Caco-2 (cell line): ENCODE measurements at regions not wholly inside any gene's neighbourhood (a gene's known extent, or its start where the extent isn't known, plus 50 kb on each side); places are given as distances from the start of the nearest gene placed in this dataset.

ENCODE experiments used
- BruUV-seq: library from RNA; stranded (reverse); fragments of 400-500 nt; replicated peaks from 2 replicates; lab custom pipeline; 2021; lab: Mats Ljungman, UMichigan
- CTCF ChIA-PET: fragments of 300-600 bp; sonication (Branson Sonifier 250); formaldehyde crosslinking; loops from one replicate; lab custom pipeline; 2022; ENCODE audit warnings: antibody characterized with exemption; lab: Charles Lee
- POLR2A ChIA-PET: fragments of 300-600 bp; sonication (Branson Sonifier 250); formaldehyde crosslinking; loops from one replicate; lab custom pipeline; 2022; ENCODE audit warnings: antibody characterized with exemption; lab: Charles Lee
- DNase-seq, 2 experiments: peaks; one replicate each; pipeline versions ENCODE4 v3.0.0 to v3.0.0-alpha.2; 2020 to 2022
- H3K27me3 ChIP-seq: replicated peaks from 2 replicates; pipeline ENCODE4 v1.6.0; 2011; ENCODE audit warnings: low read length; ENCODE audit not compliant: control insufficient read depth, insufficient read depth
- H3K36me3 ChIP-seq: 2 replicates; pipeline ENCODE4 v1.5.1; 2011; ENCODE audit warnings: low read length; ENCODE audit not compliant: control insufficient read depth, insufficient read depth
- H3K4me1 ChIP-seq: fragments of 250-450 bp; sonication (Bioruptor Pico); 2 replicates; pipeline ENCODE4 v1.5.1; 2020; ENCODE audit warnings: mild to moderate bottlenecking
- H3K4me3 ChIP-seq: 2 replicates; pipeline ENCODE4 v1.5.1; 2011; ENCODE audit warnings: low read depth, mild to moderate bottlenecking, control low read depth, low read length
- H3K9me3 ChIP-seq: fragments of 250-450 bp; sonication (Bioruptor Pico); 2 replicates; pipeline ENCODE4 v1.5.1; 2020; ENCODE audit warnings: mild to moderate bottlenecking, moderate library complexity
- H3K27ac Mint-ChIP-seq: one replicate; pipeline ENCODE4 v1.8.0; 2022; ENCODE audit warnings: mixed read lengths; ENCODE audit not compliant: unreplicated experiment
- H3K27me3 Mint-ChIP-seq: one replicate; pipeline ENCODE4 v1.8.0; 2022; ENCODE audit warnings: mixed read lengths; ENCODE audit not compliant: insufficient read depth, unreplicated experiment
- H3K36me3 Mint-ChIP-seq: one replicate; pipeline ENCODE4 v1.8.0; 2022; ENCODE audit warnings: mild to moderate bottlenecking, mixed read lengths; ENCODE audit not compliant: insufficient read depth, unreplicated experiment
- H3K4me1 Mint-ChIP-seq: one replicate; pipeline ENCODE4 v1.8.0; 2022; ENCODE audit warnings: low read depth, mixed read lengths; ENCODE audit not compliant: unreplicated experiment
- H3K4me3 Mint-ChIP-seq: one replicate; pipeline ENCODE4 v1.8.0; 2022; ENCODE audit warnings: mild to moderate bottlenecking, moderate library complexity, mixed read lengths; ENCODE audit not compliant: unreplicated experiment
- H3K9me3 Mint-ChIP-seq: one replicate; pipeline ENCODE4 v1.8.0; 2022; ENCODE audit warnings: mixed read lengths; ENCODE audit not compliant: unreplicated experiment
- CTCF ChIP-seq, 2 experiments: fragments of 200-600 bp in 1 of 2; IDR thresholded peaks; 1 replicate in 1 of 2; 2 replicates in 1 of 2; pipeline versions ENCODE4 v1.5.1 to v1.8.0; 2011 to 2022; ENCODE audit warnings: antibody characterized with exemption in 1 of 2, control low read depth in 1 of 2, inconsistent platforms in 1 of 2, low read depth in 1 of 2, low read length in 1 of 2, mild to moderate bottlenecking in 1 of 2, moderate library complexity in 1 of 2; ENCODE audit not compliant: insufficient read depth in 1 of 2, severe bottlenecking in 1 of 2, unreplicated experiment in 1 of 2
- intact Hi-C: fragments of 100-400 bp; cut with micrococcal nuclease; formaldehyde crosslinking; loops from one replicate; pipeline ENCODE4 v1.10.0; 2022; ENCODE audit not compliant: unreplicated experiment

- no peak for TF ChIP-seq CTCF (IDR thresholded peaks at IDR 0.05; ENCODE audit: insufficient read depth in 1 of 2, low read depth in 1 of 2, low read length in 1 of 2, severe bottlenecking in 1 of 2, unreplicated experiment in 1 of 2)
- ChIA-PET CTCF (no interaction called here), POLR2A (no interaction called here)
- Mint-ChIP-seq H3K9me3 (no peaks in the 10 kb centered on the region), H3K4me1 (peaks cover 8% of the 10 kb centered on the region), H3K27me3 (no peaks in the 10 kb centered on the region), H3K27ac (no peak overlapping the region), H3K36me3 (peaks cover 6% of the 10 kb centered on the region), H3K4me3 (no peak overlapping the region)
- intact Hi-C loops, result no loop called here
- Histone ChIP-seq H3K27me3 (no peaks in the 10 kb centered on the region), H3K9me3 (no peaks in the 10 kb centered on the region), H3K4me1 (peaks cover 11% of the 10 kb centered on the region; the same call in 1 of the 2 replicates), H3K4me3 (no peak overlapping the region), H3K36me3 (no peaks in the 10 kb centered on the region)
- DNase-seq, result no peak
- no TSS peak for BruUV-seq
Measured at GRCh38 chr7:39890411-39890810, 59.6 kb upstream of the CDK13 start.

- intact Hi-C loops, result no loop called here
- Histone ChIP-seq H3K4me3 (no peak overlapping the region), H3K9me3 (no peaks in the 10 kb centered on the region), H3K4me1 (peaks cover 11% of the 10 kb centered on the region; the same call in 1 of the 2 replicates), H3K36me3 (no peaks in the 10 kb centered on the region), H3K27me3 (no peaks in the 10 kb centered on the region)
- no peak for TF ChIP-seq CTCF (IDR thresholded peaks at IDR 0.05; ENCODE audit: insufficient read depth in 1 of 2, low read depth in 1 of 2, low read length in 1 of 2, severe bottlenecking in 1 of 2, unreplicated experiment in 1 of 2)
- no peak overlapping the region for H3K27ac Mint-ChIP-seq
- ChIA-PET CTCF (interaction anchor here (1.3 kb wide), 1 partner anchor 160 kb away, joined by 4 read pairs; no protein-coding TSS in a partner anchor), POLR2A (no interaction called here)
- H3K27me3 Mint-ChIP-seq, result no peaks in the 10 kb centered on the region
- H3K36me3 Mint-ChIP-seq, result no peaks in the 10 kb centered on the region
- no peaks in the 10 kb centered on the region for H3K9me3 Mint-ChIP-seq
- H3K4me3 Mint-ChIP-seq, result no peak overlapping the region
- peaks cover 8% of the 10 kb centered on the region for H3K4me1 Mint-ChIP-seq
- BruUV-seq, result no TSS peak
- DNase-seq, result no peak
Measured at GRCh38 chr7:39891894-39892293, 58.2 kb upstream of the CDK13 start.

DNA sequence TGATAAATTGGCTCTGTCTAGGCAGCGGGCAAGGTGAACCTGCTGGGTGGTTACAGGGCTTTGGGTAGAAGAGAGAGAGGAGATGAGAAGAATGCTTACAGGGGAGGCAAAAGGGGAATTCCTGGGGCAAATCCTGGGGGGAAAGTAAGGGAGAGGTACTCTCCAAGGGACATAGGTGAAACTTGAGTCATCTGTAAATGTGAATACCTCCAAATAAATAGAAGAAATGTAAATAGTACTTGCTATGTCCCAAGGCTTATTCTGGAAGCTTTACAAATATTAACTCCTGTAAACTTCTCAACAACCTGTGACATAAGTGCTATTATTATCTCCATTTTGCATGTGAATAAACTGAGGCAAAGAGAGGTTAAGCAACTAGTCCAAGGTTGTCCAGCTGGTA, 57.7 kb upstream of the CDK13 start:
- no peak for DNase-seq
- Histone ChIP-seq H3K9me3 (no peaks in the 10 kb centered on the region), H3K4me1 (peaks cover 11% of the 10 kb centered on the region; the same call in 1 of the 2 replicates), H3K4me3 (no peak overlapping the region), H3K27me3 (no peaks in the 10 kb centered on the region), H3K36me3 (no peaks in the 10 kb centered on the region)
- no peaks in the 10 kb centered on the region for H3K27me3 Mint-ChIP-seq
- ChIA-PET POLR2A (no interaction called here), CTCF (interaction anchor here (0.5 to 1.3 kb wide), 2 partner anchors 56 to 160 kb away, joined by 3 to 4 read pairs; no protein-coding TSS in a partner anchor)
- no peak overlapping the region for H3K4me3 Mint-ChIP-seq
- intact Hi-C loops, result no loop called here
- H3K36me3 Mint-ChIP-seq, result no peaks in the 10 kb centered on the region
- no peak overlapping the region for H3K27ac Mint-ChIP-seq
- TF ChIP-seq CTCF (IDR thresholded peaks at IDR 0.05; ENCODE audit: insufficient read depth in 1 of 2, low read depth in 1 of 2, low read length in 1 of 2, severe bottlenecking in 1 of 2, unreplicated experiment in 1 of 2), result no peak
- H3K4me1 Mint-ChIP-seq, result peaks cover 8% of the 10 kb centered on the region
- H3K9me3 Mint-ChIP-seq, result no peaks in the 10 kb centered on the region
- no TSS peak for BruUV-seq
